HG02885 (cell line): ENCODE measurements at regions not wholly inside any gene's neighbourhood (a gene's known extent, or its start where the extent isn't known, plus 50 kb on each side); places are given as distances from the start of the nearest gene placed in this dataset.

Source experiments
- ATAC-seq: cut with Tn5 transposase; IDR thresholded peaks from one replicate; pipeline ENCODE4 v1.9.1; 2021; ENCODE audit warnings: mild to moderate bottlenecking; ENCODE audit not compliant: unreplicated experiment, poor library complexity

- no peak for ATAC-seq
These were observed 461.8 kb downstream of the KIF4B start for GRCh38 chr5:155475318-155475717.

- no peak for ATAC-seq
These were observed 467.2 kb downstream of the KIF4B start for GRCh38 chr5:155480731-155481131.

- no peak for ATAC-seq
These were observed 467.6 kb downstream of the KIF4B start for GRCh38 chr5:155481182-155481581.

GRCh38 chr5:155482428-155482827, 468.9 kb downstream of the KIF4B start:
- no peak for ATAC-seq

GRCh38 chr5:155485386-155485785, 471.8 kb downstream of the KIF4B start:
- ATAC-seq = no peak

- ATAC-seq = no peak
These were observed 476.4 kb downstream of the KIF4B start for GRCh38 chr5:155489949-155490348.

- ATAC-seq = no peak
These were observed 478.6 kb downstream of the KIF4B start for GRCh38 chr5:155492191-155492590.

- no peak for ATAC-seq
These were observed 491.1 kb downstream of the KIF4B start for GRCh38 chr5:155504606-155505005.

GRCh38 chr5:155507363-155507762, 493.8 kb downstream of the KIF4B start:
- no peak for ATAC-seq

GRCh38 chr5:155508673-155509072, 495.1 kb downstream of the KIF4B start:
- ATAC-seq = no peak

GRCh38 chr5:155512329-155512728, 498.8 kb downstream of the KIF4B start:
- ATAC-seq = no peak

- no peak for ATAC-seq
These were observed 500.6 kb downstream of the KIF4B start for GRCh38 chr5:155514105-155514563.

GRCh38 chr5:155522540-155522939, 509.0 kb downstream of the KIF4B start:
- ATAC-seq = no peak

GRCh38 chr5:155529362-155529761, 515.8 kb downstream of the KIF4B start:
- no peak for ATAC-seq

- ATAC-seq = no peak
These were observed 516.5 kb downstream of the KIF4B start for GRCh38 chr5:155530046-155530445.

- no peak for ATAC-seq
These were observed 519.2 kb downstream of the KIF4B start for GRCh38 chr5:155532621-155533311.

- no peak for ATAC-seq
These were observed 526.5 kb downstream of the KIF4B start for GRCh38 chr5:155540000-155540595.

GRCh38 chr5:155546075-155546474, 532.5 kb downstream of the KIF4B start:
- no peak for ATAC-seq

GRCh38 chr5:155554500-155554899, 540.9 kb downstream of the KIF4B start:
- no peak for ATAC-seq

- no peak for ATAC-seq
These were observed 542.7 kb downstream of the KIF4B start for GRCh38 chr5:155556222-155556621.

GRCh38 chr5:155556700-155557099, 543.1 kb downstream of the KIF4B start:
- no peak for ATAC-seq

GRCh38 chr5:155562158-155562557, 548.6 kb downstream of the KIF4B start:
- no peak for ATAC-seq
